GM18499 (cell line): ENCODE measurements at regions not wholly inside any gene's neighbourhood (a gene's known extent, or its start where the extent isn't known, plus 50 kb on each side); places are given as distances from the start of the nearest gene placed in this dataset.

Source experiments
- ATAC-seq: cut with Tn5 transposase; IDR thresholded peaks from one replicate; pipeline ENCODE4 v1.9.1; 2021; ENCODE audit warnings: moderate number of reproducible peaks; ENCODE audit not compliant: insufficient read depth, unreplicated experiment

GRCh38 chr2:220240641-220241040 is 613.2 kb downstream of the SLC4A3 start:
- ATAC-seq = no peak

GRCh38 chr2:220241423-220241822 is 614.0 kb downstream of the SLC4A3 start:
- ATAC-seq = no peak

GRCh38 chr2:220243571-220243970 is 616.1 kb downstream of the SLC4A3 start:
- no peak for ATAC-seq

GRCh38 chr2:220246386-220246785 is 619.0 kb downstream of the SLC4A3 start:
- no peak for ATAC-seq

- no peak for ATAC-seq
Observed at GRCh38 chr2:220247588-220248350, 620.3 kb downstream of the SLC4A3 start.

GRCh38 chr2:220259662-220260061 is 632.2 kb downstream of the SLC4A3 start:
- ATAC-seq = no peak

- ATAC-seq = no peak
Observed at GRCh38 chr2:220263300-220263699, 635.9 kb downstream of the SLC4A3 start.

GRCh38 chr2:220269367-220269766 is 641.9 kb downstream of the SLC4A3 start:
- ATAC-seq = no peak

- ATAC-seq = no peak
Observed at GRCh38 chr2:220270481-220271070, 643.1 kb downstream of the SLC4A3 start.

- ATAC-seq = no peak
Observed at GRCh38 chr2:220272656-220273055, 645.2 kb downstream of the SLC4A3 start.

GRCh38 chr2:220273082-220273481 is 645.7 kb downstream of the SLC4A3 start:
- ATAC-seq = no peak

- ATAC-seq = no peak
Observed at GRCh38 chr2:220275454-220275853, 648.0 kb downstream of the SLC4A3 start.

- no peak for ATAC-seq
Observed at GRCh38 chr2:220276741-220277444, 649.5 kb downstream of the SLC4A3 start.

- no peak for ATAC-seq
Observed at GRCh38 chr2:220277445-220277975, 650.1 kb downstream of the SLC4A3 start.

GRCh38 chr2:220278022-220278421 is 650.6 kb downstream of the SLC4A3 start:
- ATAC-seq = no peak

GRCh38 chr2:220279372-220279771 is 651.9 kb downstream of the SLC4A3 start:
- ATAC-seq = no peak

- ATAC-seq = no peak
Observed at GRCh38 chr2:220279840-220280239, 652.4 kb downstream of the SLC4A3 start.

GRCh38 chr2:220280736-220281135 is 653.3 kb downstream of the SLC4A3 start:
- no peak for ATAC-seq

GRCh38 chr2:220281771-220282170 is 654.3 kb downstream of the SLC4A3 start:
- ATAC-seq = no peak

GRCh38 chr2:220282236-220282635 is 654.8 kb downstream of the SLC4A3 start:
- ATAC-seq = no peak

- no peak for ATAC-seq
Observed at GRCh38 chr2:220293966-220294365, 666.5 kb downstream of the SLC4A3 start.
